SH-SY5Y (cell line): ENCODE measurements at regions not wholly inside any gene's neighbourhood (a gene's known extent, or its start where the extent isn't known, plus 50 kb on each side); places are given as distances from the start of the nearest gene placed in this dataset.

Experiments
- GATA2 ChIP-seq: IDR thresholded peaks from 2 replicates; pipeline ENCODE4 v1.6.1; 2011; ENCODE audit warnings: mild to moderate bottlenecking, low read depth, low read length
- GATA3 ChIP-seq: IDR thresholded peaks from 2 replicates; pipeline ENCODE4 v1.6.1; 2011; ENCODE audit warnings: low read depth, mild to moderate bottlenecking, low read length, moderate library complexity

- no peak for TF ChIP-seq GATA2
- no peak for TF ChIP-seq GATA3
These were observed 763.2 kb upstream of the TENM4 start for GRCh38 chr11:80204021-80204420.
